ENCODE measurements at regions not wholly inside any gene's neighbourhood (a gene's known extent, or its start where the extent isn't known, plus 50 kb on each side); places are given as distances from the start of the nearest gene placed in this dataset.

GRCh38 chr16:86320237-86320595 is 190.1 kb upstream of the FOXF1 start:
- TF ChIP-seq POLR2A (IDR thresholded peaks at IDR 0.05; ENCODE audit: low read depth, low read length) (no peak), MTA3 (IDR thresholded peaks at IDR 0.05; ENCODE audit: borderline replicate concordance, low read length) (no peak), CTCF (IDR thresholded peaks at IDR 0.05 in 2 of 3, conservative IDR thresholded peaks at IDR 0.05 in 1 of 3; ENCODE audit: control insufficient read depth in 2 of 3, extremely low read depth in 1 of 3, insufficient read depth in 1 of 3, low read depth in 3 of 3, low read length in 3 of 3) (no peak)

Measured in GM12878 (cell line).